SK-N-SH (cell line): ENCODE measurements at regions not wholly inside any gene's neighbourhood (a gene's known extent, or its start where the extent isn't known, plus 50 kb on each side); places are given as distances from the start of the nearest gene placed in this dataset.

Source experiments
- CHD2 ChIP-seq: fragments of 150-350 bp; IDR thresholded peaks from 2 replicates; pipeline ENCODE4 v1.6.1; 2018; ENCODE audit warnings: low read length; ENCODE audit not compliant: partially characterized antibody
- GABPA ChIP-seq: IDR thresholded peaks from 2 replicates; pipeline ENCODE4 v1.4.0; 2012; ENCODE audit warnings: low read depth, mild to moderate bottlenecking
- JUND ChIP-seq: IDR thresholded peaks from 2 replicates; pipeline ENCODE4 v1.4.0; 2012
- MXI1 ChIP-seq: IDR thresholded peaks from 2 replicates; pipeline ENCODE4 v1.6.1; 2012; ENCODE audit warnings: mild to moderate bottlenecking, low read depth, low read length, improper control_type of control experiment
- SIN3A ChIP-seq: IDR thresholded peaks from 2 replicates; pipeline ENCODE4 v1.6.1; 2012; ENCODE audit warnings: low read depth, mild to moderate bottlenecking, low read length, moderate library complexity, borderline replicate concordance
- SMC3 ChIP-seq: IDR thresholded peaks from 2 replicates; pipeline ENCODE4 v1.6.1; 2012; ENCODE audit warnings: low read depth, low read length, improper control_type of control experiment
- TAF1 ChIP-seq: IDR thresholded peaks from 2 replicates; pipeline ENCODE4 v1.6.1; 2012; ENCODE audit warnings: low read depth, mild to moderate bottlenecking, low read length, moderate library complexity, borderline replicate concordance
- TF ChIP-seq, protein P1 (sequence below): fragments of 200-600 bp; sonication (generic); IDR thresholded peaks from 2 replicates; pipeline ENCODE4 v1.6.1; 2017; ENCODE audit warnings: antibody characterized with exemption, mild to moderate bottlenecking, moderate library complexity
- TF ChIP-seq, protein P2 (sequence below): IDR thresholded peaks from 2 replicates; pipeline ENCODE4 v1.6.1; 2012; ENCODE audit warnings: mild to moderate bottlenecking, low read depth, low read length, moderate library complexity
- TF ChIP-seq, protein P3 (sequence below): IDR thresholded peaks from 2 replicates; pipeline ENCODE4 v1.4.0; 2012; ENCODE audit warnings: low read depth
- TF ChIP-seq, protein P4 (sequence below): IDR thresholded peaks from 2 replicates; pipeline ENCODE4 v1.4.0; 2012; ENCODE audit warnings: low read depth, borderline replicate concordance

DNA sequence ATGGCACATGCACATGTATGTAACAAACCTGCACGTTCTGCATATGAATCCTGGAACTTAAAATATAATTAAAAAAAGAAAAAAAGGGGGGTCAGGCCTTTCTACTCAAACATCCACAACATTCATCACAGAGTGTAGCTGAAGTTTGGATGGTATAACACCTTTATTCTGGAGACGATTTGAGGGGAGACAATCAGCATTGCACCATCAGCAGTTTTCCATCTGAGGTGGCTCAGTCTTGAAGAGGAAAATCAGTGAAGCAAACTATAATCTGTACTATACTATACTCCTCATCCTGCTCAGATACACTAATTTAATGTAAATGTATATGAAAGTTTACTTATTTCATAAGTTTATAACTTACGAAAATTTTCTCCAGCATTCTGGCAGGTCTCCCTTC, 969.7 kb downstream of the SLITRK1 start:
- TF ChIP-seq, protein P1, sequence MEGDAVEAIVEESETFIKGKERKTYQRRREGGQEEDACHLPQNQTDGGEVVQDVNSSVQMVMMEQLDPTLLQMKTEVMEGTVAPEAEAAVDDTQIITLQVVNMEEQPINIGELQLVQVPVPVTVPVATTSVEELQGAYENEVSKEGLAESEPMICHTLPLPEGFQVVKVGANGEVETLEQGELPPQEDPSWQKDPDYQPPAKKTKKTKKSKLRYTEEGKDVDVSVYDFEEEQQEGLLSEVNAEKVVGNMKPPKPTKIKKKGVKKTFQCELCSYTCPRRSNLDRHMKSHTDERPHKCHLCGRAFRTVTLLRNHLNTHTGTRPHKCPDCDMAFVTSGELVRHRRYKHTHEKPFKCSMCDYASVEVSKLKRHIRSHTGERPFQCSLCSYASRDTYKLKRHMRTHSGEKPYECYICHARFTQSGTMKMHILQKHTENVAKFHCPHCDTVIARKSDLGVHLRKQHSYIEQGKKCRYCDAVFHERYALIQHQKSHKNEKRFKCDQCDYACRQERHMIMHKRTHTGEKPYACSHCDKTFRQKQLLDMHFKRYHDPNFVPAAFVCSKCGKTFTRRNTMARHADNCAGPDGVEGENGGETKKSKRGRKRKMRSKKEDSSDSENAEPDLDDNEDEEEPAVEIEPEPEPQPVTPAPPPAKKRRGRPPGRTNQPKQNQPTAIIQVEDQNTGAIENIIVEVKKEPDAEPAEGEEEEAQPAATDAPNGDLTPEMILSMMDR, result no peak
- TF ChIP-seq MXI1, result no peak
- TF ChIP-seq, protein P2, sequence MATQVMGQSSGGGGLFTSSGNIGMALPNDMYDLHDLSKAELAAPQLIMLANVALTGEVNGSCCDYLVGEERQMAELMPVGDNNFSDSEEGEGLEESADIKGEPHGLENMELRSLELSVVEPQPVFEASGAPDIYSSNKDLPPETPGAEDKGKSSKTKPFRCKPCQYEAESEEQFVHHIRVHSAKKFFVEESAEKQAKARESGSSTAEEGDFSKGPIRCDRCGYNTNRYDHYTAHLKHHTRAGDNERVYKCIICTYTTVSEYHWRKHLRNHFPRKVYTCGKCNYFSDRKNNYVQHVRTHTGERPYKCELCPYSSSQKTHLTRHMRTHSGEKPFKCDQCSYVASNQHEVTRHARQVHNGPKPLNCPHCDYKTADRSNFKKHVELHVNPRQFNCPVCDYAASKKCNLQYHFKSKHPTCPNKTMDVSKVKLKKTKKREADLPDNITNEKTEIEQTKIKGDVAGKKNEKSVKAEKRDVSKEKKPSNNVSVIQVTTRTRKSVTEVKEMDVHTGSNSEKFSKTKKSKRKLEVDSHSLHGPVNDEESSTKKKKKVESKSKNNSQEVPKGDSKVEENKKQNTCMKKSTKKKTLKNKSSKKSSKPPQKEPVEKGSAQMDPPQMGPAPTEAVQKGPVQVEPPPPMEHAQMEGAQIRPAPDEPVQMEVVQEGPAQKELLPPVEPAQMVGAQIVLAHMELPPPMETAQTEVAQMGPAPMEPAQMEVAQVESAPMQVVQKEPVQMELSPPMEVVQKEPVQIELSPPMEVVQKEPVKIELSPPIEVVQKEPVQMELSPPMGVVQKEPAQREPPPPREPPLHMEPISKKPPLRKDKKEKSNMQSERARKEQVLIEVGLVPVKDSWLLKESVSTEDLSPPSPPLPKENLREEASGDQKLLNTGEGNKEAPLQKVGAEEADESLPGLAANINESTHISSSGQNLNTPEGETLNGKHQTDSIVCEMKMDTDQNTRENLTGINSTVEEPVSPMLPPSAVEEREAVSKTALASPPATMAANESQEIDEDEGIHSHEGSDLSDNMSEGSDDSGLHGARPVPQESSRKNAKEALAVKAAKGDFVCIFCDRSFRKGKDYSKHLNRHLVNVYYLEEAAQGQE, result no peak
- no peak for TF ChIP-seq JUND
- TF ChIP-seq, protein P3, sequence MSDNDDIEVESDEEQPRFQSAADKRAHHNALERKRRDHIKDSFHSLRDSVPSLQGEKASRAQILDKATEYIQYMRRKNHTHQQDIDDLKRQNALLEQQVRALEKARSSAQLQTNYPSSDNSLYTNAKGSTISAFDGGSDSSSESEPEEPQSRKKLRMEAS, result no peak
- TF ChIP-seq SMC3, result no peak
- no peak for TF ChIP-seq SIN3A
- TF ChIP-seq CHD2, result no peak
- TF ChIP-seq, protein P4, sequence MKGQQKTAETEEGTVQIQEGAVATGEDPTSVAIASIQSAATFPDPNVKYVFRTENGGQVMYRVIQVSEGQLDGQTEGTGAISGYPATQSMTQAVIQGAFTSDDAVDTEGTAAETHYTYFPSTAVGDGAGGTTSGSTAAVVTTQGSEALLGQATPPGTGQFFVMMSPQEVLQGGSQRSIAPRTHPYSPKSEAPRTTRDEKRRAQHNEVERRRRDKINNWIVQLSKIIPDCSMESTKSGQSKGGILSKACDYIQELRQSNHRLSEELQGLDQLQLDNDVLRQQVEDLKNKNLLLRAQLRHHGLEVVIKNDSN, result no peak
- no peak for TF ChIP-seq TAF1
- no peak for TF ChIP-seq GABPA
